Gastrocnemius medialis (tissue), 4 donors: ENCODE measurements at regions not wholly inside any gene's neighbourhood (a gene's known extent, or its start where the extent isn't known, plus 50 kb on each side); places are given as distances from the start of the nearest gene placed in this dataset.

Source experiments
- CTCF ChIP-seq, 5 experiments: fragments of 450-650 bp in 3 of 5; fragments of 200-600 bp in 2 of 5; sonication (generic) in 2 of 5; IDR thresholded peaks in 4 of 5; conservative IDR thresholded peaks in 1 of 5; 1 replicate in 4 of 5; 2 replicates in 1 of 5; pipeline ENCODE4 v1.5.1; 2016 to 2019; ENCODE audit warnings: antibody characterized with exemption in 5 of 5, mild to moderate bottlenecking in 3 of 5, moderate library complexity in 3 of 5
- POLR2A ChIP-seq, 2 donors: fragments of 450-650 bp; IDR thresholded peaks; one replicate each; pipeline ENCODE4 v1.6.1; 2017; ENCODE audit warnings: antibody characterized with exemption in 2 of 2, mild to moderate bottlenecking in 2 of 2, moderate library complexity in 2 of 2

- TF ChIP-seq CTCF (IDR thresholded peaks at IDR 0.05 in 4 of 5, conservative IDR thresholded peaks at IDR 0.05 in 1 of 5), result no peak
- TF ChIP-seq POLR2A (IDR thresholded peaks at IDR 0.05), result no peak
Measured at GRCh38 chr15:62647843-62648505, 394.6 kb upstream of the TPM1 start.
